Smooth muscle cell (in vitro differentiated cells): ENCODE measurements at regions not wholly inside any gene's neighbourhood (a gene's known extent, or its start where the extent isn't known, plus 50 kb on each side); places are given as distances from the start of the nearest gene placed in this dataset.

Experiments used
- DNase-seq: peaks from one replicate; lab custom pipeline; 2025; ENCODE audit not compliant: unreplicated experiment; lab: John Stamatoyannopoulos, UW
- H2AFZ ChIP-seq: fragments of 200-600 bp; sonication (generic); 2 replicates; pipeline ENCODE4 v1.6.0; 2016; ENCODE audit warnings: antibody characterized with exemption, low read depth, mild to moderate bottlenecking
- H3F3A ChIP-seq: fragments of 200-600 bp; sonication (generic); 2 replicates; pipeline ENCODE4 v1.6.0; 2017; ENCODE audit warnings: antibody characterized with exemption, low read depth
- H3K27ac ChIP-seq: fragments of 200-600 bp; sonication (generic); 2 replicates; pipeline ENCODE4 v1.5.1; 2016; ENCODE audit warnings: low read depth, mild to moderate bottlenecking
- H3K27me3 ChIP-seq: fragments of 200-600 bp; sonication (generic); 2 replicates; pipeline ENCODE4 v1.6.1; 2016; ENCODE audit warnings: low read depth, mild to moderate bottlenecking
- H3K36me3 ChIP-seq: fragments of 200-600 bp; sonication (generic); 2 replicates; pipeline ENCODE4 v1.5.1; 2016; ENCODE audit warnings: low read depth
- H3K4me1 ChIP-seq: fragments of 200-600 bp; sonication (generic); 2 replicates; pipeline ENCODE4 v1.5.1; 2016; ENCODE audit warnings: low read depth
- H3K4me2 ChIP-seq: fragments of 200-600 bp; sonication (generic); 2 replicates; pipeline ENCODE4 v1.6.0; 2016; ENCODE audit warnings: mild to moderate bottlenecking
- H3K4me3 ChIP-seq: fragments of 200-600 bp; sonication (generic); 2 replicates; pipeline ENCODE4 v1.5.1; 2016; ENCODE audit warnings: mild to moderate bottlenecking
- H3K79me2 ChIP-seq: fragments of 200-600 bp; sonication (generic); 2 replicates; pipeline ENCODE4 v1.6.0; 2016; ENCODE audit warnings: low read depth, mild to moderate bottlenecking
- H3K9ac ChIP-seq: fragments of 200-600 bp; sonication (generic); 2 replicates; pipeline ENCODE4 v1.6.0; 2016; ENCODE audit warnings: low read depth
- H3K9me3 ChIP-seq: fragments of 200-600 bp; sonication (generic); replicated peaks from 2 replicates; pipeline ENCODE4 v1.5.1; 2016; ENCODE audit warnings: low read depth
- H4K20me1 ChIP-seq: fragments of 200-600 bp; sonication (generic); 2 replicates; pipeline ENCODE4 v1.6.0; 2016; ENCODE audit warnings: low read depth
- CTCF ChIP-seq: fragments of 200-600 bp; sonication (generic); IDR thresholded peaks from 2 replicates; pipeline ENCODE4 v1.5.1; 2017; ENCODE audit warnings: borderline replicate concordance, mild to moderate bottlenecking, antibody characterized with exemption; ENCODE audit not compliant: insufficient read depth, poor library complexity, severe bottlenecking
- WGBS: methylation state at CpG from one replicate; pipeline ENCODE4 v1.1.7; 2016; ENCODE audit warnings: low lambda C conversion rate; 5-methylcytosine and 5-hydroxymethylcytosine counted together

GRCh38 chr13:107582171-107582570 lies 633.2 kb downstream of the LIG4 start:
- Histone ChIP-seq H3K36me3 (no peaks in the 10 kb centered on the region), H3K27ac (no peak overlapping the region), H3K4me3 (no peak overlapping the region), H3K4me2 (no peak overlapping the region), H2AFZ (no peak overlapping the region), H3F3A (no peaks in the 10 kb centered on the region), H3K79me2 (no peaks in the 10 kb centered on the region), H3K9me3 (no peaks in the 10 kb centered on the region), H4K20me1 (no peaks in the 10 kb centered on the region), H3K27me3 (no peaks in the 10 kb centered on the region), H3K9ac (no peak overlapping the region), H3K4me1 (no peaks in the 10 kb centered on the region)
- no peak for DNase-seq
- WGBS = 86% methylated on average over 4 of the region's 4 CpGs
- no peak for TF ChIP-seq CTCF

DNA sequence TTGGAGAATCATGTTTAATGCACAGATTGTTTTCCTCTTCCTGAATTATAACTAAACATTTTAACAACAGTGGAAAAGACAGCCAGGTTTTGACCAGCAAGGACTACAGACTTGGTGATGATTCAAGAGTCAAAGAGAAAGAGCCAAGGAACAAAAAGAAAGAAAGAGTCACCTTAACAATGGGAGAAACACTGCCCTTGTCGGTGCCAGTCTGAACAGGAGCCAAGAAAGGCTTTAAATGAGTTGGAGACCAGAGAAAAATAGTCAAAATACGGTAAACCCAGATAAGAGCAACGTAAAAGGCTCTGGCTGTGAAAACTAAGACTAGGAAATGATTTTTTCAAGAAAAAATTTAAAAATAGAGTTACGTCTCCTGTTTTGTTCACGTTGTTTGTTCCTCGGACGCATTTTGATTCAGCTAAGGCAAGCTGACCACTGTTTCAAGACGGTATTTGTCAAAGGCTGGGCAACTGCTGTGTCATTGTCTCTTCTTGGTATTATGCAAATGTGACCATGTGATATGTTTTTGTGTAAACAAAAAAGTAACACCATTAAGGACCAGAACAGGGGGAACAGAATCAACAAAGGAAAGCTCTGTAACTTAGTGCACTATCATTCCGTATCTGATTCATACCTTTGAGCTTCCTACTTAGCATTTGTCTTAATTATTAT lies 634.5 kb downstream of the LIG4 start:
- Histone ChIP-seq H3K27ac (no peak overlapping the region), H3K4me1 (no peaks in the 10 kb centered on the region), H3K36me3 (no peaks in the 10 kb centered on the region), H3K79me2 (no peaks in the 10 kb centered on the region), H3K4me2 (no peak overlapping the region), H2AFZ (no peak overlapping the region), H3F3A (no peaks in the 10 kb centered on the region), H4K20me1 (no peaks in the 10 kb centered on the region), H3K4me3 (no peak overlapping the region), H3K27me3 (no peaks in the 10 kb centered on the region), H3K9me3 (no peaks in the 10 kb centered on the region), H3K9ac (no peak overlapping the region)
- WGBS = 74% methylated on average over 9 of the region's 9 CpGs
- TF ChIP-seq CTCF = no peak
- DNase-seq = no peak

- no peak overlapping the region for H3K9ac ChIP-seq
- 79% methylated on average over 1 of the region's 1 CpG for WGBS
These were observed 638.9 kb downstream of the LIG4 start for GRCh38 chr13:107576430-107576829.

More at GRCh38 chr13:107576430-107576829, 638.9 kb downstream of the LIG4 start:
- Histone ChIP-seq H3K36me3 (no peaks in the 10 kb centered on the region), H3K4me3 (no peak overlapping the region), H3K79me2 (no peaks in the 10 kb centered on the region), H3K4me2 (no peak overlapping the region), H2AFZ (no peak overlapping the region), H3F3A (no peaks in the 10 kb centered on the region), H3K27me3 (no peaks in the 10 kb centered on the region), H3K27ac (no peak overlapping the region), H4K20me1 (no peaks in the 10 kb centered on the region), H3K9me3 (no peaks in the 10 kb centered on the region), H3K4me1 (no peaks in the 10 kb centered on the region)
- TF ChIP-seq CTCF = no peak
- no peak for DNase-seq
